Esophagus squamous epithelium (tissue), 5 donors: ENCODE measurements at regions not wholly inside any gene's neighbourhood (a gene's known extent, or its start where the extent isn't known, plus 50 kb on each side); places are given as distances from the start of the nearest gene placed in this dataset.

Experiments used
- DNase-seq: peaks from one replicate; lab custom pipeline; 2025; lab: John Stamatoyannopoulos, UW
- H3K27ac ChIP-seq, 4 donors: fragments of 200-600 bp; sonication (generic); one replicate each; pipeline ENCODE4 v1.5.1; 2016 to 2019; ENCODE audit warnings: mild to moderate bottlenecking in 1 of 4
- H3K27me3 ChIP-seq, 4 donors: fragments of 200-600 bp; sonication (generic); 1 replicate in 3 of 4; 2 replicates in 1 of 4; pipeline versions ENCODE4 v1.5.1 to v1.6.0; 2017 to 2021; ENCODE audit warnings: antibody characterized with exemption in 1 of 4
- H3K36me3 ChIP-seq, 3 donors: fragments of 200-600 bp; sonication (generic); one replicate each; pipeline ENCODE4 v1.5.1; 2016 to 2019
- H3K4me1 ChIP-seq, 3 donors: fragments of 200-600 bp; sonication (generic); one replicate each; pipeline ENCODE4 v1.5.1; 2017 to 2019
- H3K4me3 ChIP-seq, 4 donors: fragments of 200-600 bp; sonication (generic); 1 replicate in 3 of 4; 2 replicates in 1 of 4; pipeline ENCODE4 v1.5.1; 2016 to 2019; ENCODE audit warnings: mild to moderate bottlenecking in 2 of 4, moderate library complexity in 1 of 4
- H3K9me3 ChIP-seq, 3 donors: fragments of 200-600 bp; sonication (generic); one replicate each; pipeline ENCODE4 v1.5.1; 2016 to 2019
- CTCF ChIP-seq, 6 experiments: fragments of 450-650 bp in 4 of 6; fragments of 200-600 bp in 2 of 6; sonication (generic) in 2 of 6; IDR thresholded peaks; one replicate each; pipeline ENCODE4 v1.5.1; 2016 to 2019; ENCODE audit warnings: antibody characterized with exemption in 6 of 6, mild to moderate bottlenecking in 4 of 6, moderate library complexity in 4 of 6
- POLR2A ChIP-seq, 4 donors: fragments of 450-650 bp; IDR thresholded peaks; one replicate each; pipeline ENCODE4 v1.6.1; 2017; ENCODE audit warnings: antibody characterized with exemption in 4 of 4, mild to moderate bottlenecking in 4 of 4, moderate library complexity in 3 of 4
- WGBS, 2 donors: methylation state at CpG; one replicate each; pipeline ENCODE4 v1.1.5; 2018; 5-methylcytosine and 5-hydroxymethylcytosine counted together
- intact Hi-C: fragments of 100-400 bp; cut with DNase I; formaldehyde crosslinking; loops from one replicate; pipeline ENCODE4 v1.15.0; 2022
- donor health status: DM: yes; HTN: yes; CAD: no.

GRCh38 chr4:126479709-126480108 lies 1153.0 kb upstream of the INTU start:
- no peaks in the 10 kb centered on the region for H3K36me3 ChIP-seq
- H3K27ac ChIP-seq = no peak overlapping the region
- H3K4me1 ChIP-seq = no peaks in the 10 kb centered on the region
- DNase-seq = no peak
- H3K9me3 ChIP-seq = no peaks in the 10 kb centered on the region
- no peak overlapping the region for H3K4me3 ChIP-seq
- WGBS, 2 donors = 85 to 96% methylated on average over 4 to 7 of the region's 7 CpGs
- H3K27me3 ChIP-seq = no peaks in the 10 kb centered on the region
- TF ChIP-seq CTCF (IDR thresholded peaks at IDR 0.05) (no peak), POLR2A (IDR thresholded peaks at IDR 0.05) (no peak)
- intact Hi-C loops = no loop called here

GRCh38 chr4:126482311-126482710 lies 1150.4 kb upstream of the INTU start:
- Histone ChIP-seq H3K36me3 (no peaks in the 10 kb centered on the region), H3K4me1 (no peaks in the 10 kb centered on the region), H3K4me3 (no peak overlapping the region), H3K27me3 (no peaks in the 10 kb centered on the region), H3K9me3 (no peaks in the 10 kb centered on the region), H3K27ac (no peak overlapping the region)
- no peak for DNase-seq
- intact Hi-C loops = no loop called here
- TF ChIP-seq POLR2A (IDR thresholded peaks at IDR 0.05) = no peak

DNA sequence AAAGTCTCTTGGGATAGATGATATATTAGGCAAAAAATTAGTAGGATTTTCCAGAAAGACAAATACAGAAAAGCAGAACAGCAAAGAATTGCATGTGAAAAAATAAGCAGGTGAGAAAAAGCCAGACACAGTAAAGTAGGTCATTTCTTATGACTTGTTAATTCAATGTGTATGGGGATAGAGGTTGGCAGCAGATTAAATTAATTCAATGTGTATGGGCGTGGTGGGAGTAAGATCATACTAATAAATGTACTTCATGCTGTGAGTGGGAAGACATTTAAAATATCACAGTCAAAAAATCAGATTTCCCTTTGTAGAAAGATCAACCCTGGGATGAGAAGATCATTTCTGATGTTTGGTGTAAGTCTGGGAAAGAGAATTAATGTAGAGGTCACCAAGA lies 1146.4 kb upstream of the INTU start:
- Histone ChIP-seq H3K4me1 (no peaks in the 10 kb centered on the region), H3K27me3 (no peaks in the 10 kb centered on the region), H3K9me3 (peaks cover 0 to 4% (median 4%) of the 10 kb centered on the region in 3 donors), H3K27ac (no peak overlapping the region), H3K4me3 (no peak overlapping the region), H3K36me3 (no peaks in the 10 kb centered on the region)
- no peak for DNase-seq
- intact Hi-C loops = no loop called here
- TF ChIP-seq CTCF (IDR thresholded peaks at IDR 0.05) (no peak), POLR2A (IDR thresholded peaks at IDR 0.05) (no peak)
- WGBS, 2 donors = 56 to 63% methylated on average over 1 of the region's 1 CpG

DNA sequence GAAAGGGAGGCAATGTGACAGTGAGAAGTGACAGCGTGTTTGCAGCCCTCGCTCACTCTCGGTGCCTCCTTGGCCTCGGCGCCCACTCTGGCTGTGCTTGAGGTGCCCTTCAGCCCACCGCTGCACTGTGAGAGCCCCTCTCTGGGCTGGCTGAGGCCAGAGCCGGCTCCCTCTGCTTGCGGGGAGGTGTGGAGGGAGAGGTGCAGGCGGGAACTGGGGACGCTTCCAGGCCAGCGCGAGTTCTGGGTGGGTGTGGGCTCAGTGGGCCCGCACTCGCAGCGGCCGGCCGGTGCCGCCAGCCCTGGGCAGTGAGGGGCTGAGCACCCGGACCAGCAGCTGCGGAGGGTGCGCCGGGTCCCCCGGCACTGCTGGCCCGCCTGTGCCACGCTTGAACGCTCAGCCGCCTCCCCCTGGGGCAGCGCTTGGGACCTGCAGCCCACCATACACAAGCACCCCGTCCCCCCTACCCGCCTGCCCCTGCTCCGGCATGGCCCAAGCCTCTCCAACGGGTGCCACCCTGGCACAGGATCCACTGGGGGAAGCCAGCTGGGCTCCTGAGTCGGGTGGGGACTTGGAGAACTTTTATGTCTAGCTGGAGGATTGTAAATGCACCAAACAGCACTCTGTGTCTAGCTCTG lies 1142.8 kb upstream of the INTU start:
- Histone ChIP-seq H3K4me3 (no peak overlapping the region), H3K27ac (no peak overlapping the region), H3K36me3 (no peaks in the 10 kb centered on the region), H3K27me3 (no peaks in the 10 kb centered on the region), H3K4me1 (no peaks in the 10 kb centered on the region), H3K9me3 (peaks cover 0 to 4% (median 4%) of the 10 kb centered on the region in 3 donors)
- TF ChIP-seq POLR2A (IDR thresholded peaks at IDR 0.05) = no peak
- no peak for TF ChIP-seq CTCF (IDR thresholded peaks at IDR 0.05)
- no peak for DNase-seq
- 92 to 100% methylated on average over 3 to 5 of the region's 33 CpGs for WGBS, 2 donors
- intact Hi-C loops = no loop called here

DNA sequence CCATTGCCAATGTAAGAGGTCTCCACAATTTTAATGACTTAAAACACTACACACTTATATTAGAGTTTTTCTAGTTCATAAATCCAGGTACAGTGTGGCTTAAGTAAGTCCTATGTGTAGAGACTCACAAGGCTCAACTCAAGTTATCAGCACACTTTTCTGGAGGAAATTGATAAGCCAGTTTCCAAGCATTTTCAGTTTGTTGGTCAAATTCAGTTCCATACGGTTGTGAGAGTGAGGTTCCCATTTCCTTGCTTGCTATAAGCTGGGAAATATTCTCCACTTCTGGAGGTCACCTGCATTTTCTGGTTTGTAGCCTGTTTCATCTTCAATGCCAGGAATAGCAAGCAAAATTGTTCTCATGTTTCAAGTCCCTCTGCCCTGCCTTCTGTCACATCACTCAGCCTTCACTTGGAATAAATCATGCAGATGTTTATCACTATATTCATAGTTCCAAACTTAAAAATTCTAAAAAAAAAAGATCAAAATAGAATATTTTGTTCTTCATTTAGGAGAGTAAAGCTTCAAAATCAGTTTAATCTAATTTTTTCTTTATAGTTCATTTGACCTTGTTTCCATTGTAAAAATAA lies 1137.5 kb upstream of the INTU start:
- H3K4me1 ChIP-seq = no peaks in the 10 kb centered on the region
- H3K9me3 ChIP-seq = no peaks in the 10 kb centered on the region
- no peak for TF ChIP-seq CTCF (IDR thresholded peaks at IDR 0.05)
- TF ChIP-seq POLR2A (IDR thresholded peaks at IDR 0.05) = no peak
- H3K36me3 ChIP-seq = no peaks in the 10 kb centered on the region
- 50 to 89% methylated on average over 1 of the region's 1 CpG for WGBS, 2 donors
- no peak overlapping the region for H3K27ac ChIP-seq
- intact Hi-C loops = no loop called here
- H3K27me3 ChIP-seq = no peaks in the 10 kb centered on the region
- H3K4me3 ChIP-seq = no peak overlapping the region
- no peak for DNase-seq
